PC-3 (cell line): ENCODE measurements at regions not wholly inside any gene's neighbourhood (a gene's known extent, or its start where the extent isn't known, plus 50 kb on each side); places are given as distances from the start of the nearest gene placed in this dataset.

Experiments
- ATAC-seq: fragments of 200-7000 bp; cut with Tn5 transposase; 2 replicates; pipeline ENCODE4 v1.9.1; 2020; ENCODE audit warnings: mild to moderate bottlenecking, moderate library complexity
- BruUV-seq: library from RNA; stranded (reverse); fragments of 400-500 nt; replicated peaks from 2 replicates; lab custom pipeline; 2021; lab: Mats Ljungman, UMichigan
- CTCF ChIA-PET: fragments of 300-600 bp; sonication (Branson Sonifier 250); formaldehyde crosslinking; loops from one replicate; lab custom pipeline; 2022; ENCODE audit warnings: antibody characterized with exemption; lab: Charles Lee
- POLR2A ChIA-PET: fragments of 300-600 bp; sonication (Branson Sonifier 250); formaldehyde crosslinking; loops from one replicate; lab custom pipeline; 2022; ENCODE audit warnings: antibody characterized with exemption; ENCODE audit not compliant: unreplicated experiment; lab: Charles Lee
- DNase-seq: peaks from one replicate; pipeline ENCODE4 v3.0.0-alpha.2; 2015
- H2AFZ ChIP-seq: fragments of 300-600 bp; sonication (generic); 2 replicates; pipeline ENCODE4 v1.6.0; 2016; ENCODE audit warnings: antibody characterized with exemption, low read length
- H3F3A ChIP-seq: fragments of 300-600 bp; sonication (generic); one replicate; pipeline ENCODE4 v1.6.0; 2017; ENCODE audit warnings: antibody characterized with exemption, low read length, control low read depth, mild to moderate bottlenecking; ENCODE audit not compliant: unreplicated experiment
- H3K27ac ChIP-seq: fragments of 300-600 bp; sonication (generic); 2 replicates; pipeline ENCODE4 v1.5.1; 2016; ENCODE audit warnings: mild to moderate bottlenecking, low read length
- H3K27me3 ChIP-seq: fragments of 300-600 bp; sonication (generic); 2 replicates; pipeline ENCODE4 v1.6.1; 2016; ENCODE audit warnings: low read length, mixed read lengths
- H3K36me3 ChIP-seq: fragments of 300-600 bp; sonication (generic); 2 replicates; pipeline ENCODE4 v1.6.1; 2016; ENCODE audit warnings: low read depth, mixed run types, low read length, mixed read lengths
- H3K4me1 ChIP-seq: fragments of 300-600 bp; sonication (generic); 2 replicates; pipeline ENCODE4 v1.5.1; 2016; ENCODE audit warnings: low read length; ENCODE audit not compliant: insufficient read depth
- H3K4me2 ChIP-seq: fragments of 300-600 bp; sonication (generic); 2 replicates; pipeline ENCODE4 v1.6.0; 2016; ENCODE audit warnings: low read length
- H3K4me3 ChIP-seq: fragments of 300-600 bp; sonication (generic); 2 replicates; pipeline ENCODE4 v1.5.1; 2016; ENCODE audit warnings: mild to moderate bottlenecking, low read length, mixed read lengths
- H3K79me2 ChIP-seq: fragments of 300-600 bp; sonication (generic); 2 replicates; pipeline ENCODE4 v1.6.1; 2017; ENCODE audit warnings: low read length, mixed read lengths
- H3K9ac ChIP-seq: fragments of 300-600 bp; sonication (generic); 2 replicates; pipeline ENCODE4 v1.6.0; 2016; ENCODE audit warnings: mild to moderate bottlenecking, low read length
- H3K9me2 ChIP-seq: fragments of 300-600 bp; sonication (generic); replicated peaks from 2 replicates; pipeline ENCODE4 v1.6.1; 2016; ENCODE audit warnings: mixed run types, low read length, mixed read lengths
- H3K9me3 ChIP-seq: fragments of 300-600 bp; sonication (generic); 2 replicates; pipeline ENCODE4 v1.6.1; 2016; ENCODE audit warnings: low read length, mixed read lengths
- H4K20me1 ChIP-seq: fragments of 300-600 bp; sonication (generic); 2 replicates; pipeline ENCODE4 v1.6.1; 2016; ENCODE audit warnings: low read length, mixed read lengths
- CTCF ChIP-seq: fragments of 300-600 bp; sonication (generic); conservative IDR thresholded peaks from 2 replicates; pipeline ENCODE4 v1.5.1; 2017; ENCODE audit warnings: antibody characterized with exemption, low read depth, mild to moderate bottlenecking, low read length
- EZH2 ChIP-seq: fragments of 300-600 bp; sonication (generic); IDR thresholded peaks from one replicate; pipeline ENCODE4 v1.6.1; 2017; ENCODE audit warnings: antibody characterized with exemption, mild to moderate bottlenecking, low read length; ENCODE audit not compliant: unreplicated experiment
- EZH2phosphoT487 ChIP-seq: fragments of 300-600 bp; sonication (generic); IDR thresholded peaks from 2 replicates; pipeline ENCODE4 v1.6.1; 2018; ENCODE audit warnings: mild to moderate bottlenecking, antibody characterized with exemption, low read length, borderline replicate concordance
- intact Hi-C: fragments of 100-400 bp; cut with micrococcal nuclease; formaldehyde crosslinking; loops from 2 replicates; pipeline ENCODE4 v1.9.0; 2023

DNA sequence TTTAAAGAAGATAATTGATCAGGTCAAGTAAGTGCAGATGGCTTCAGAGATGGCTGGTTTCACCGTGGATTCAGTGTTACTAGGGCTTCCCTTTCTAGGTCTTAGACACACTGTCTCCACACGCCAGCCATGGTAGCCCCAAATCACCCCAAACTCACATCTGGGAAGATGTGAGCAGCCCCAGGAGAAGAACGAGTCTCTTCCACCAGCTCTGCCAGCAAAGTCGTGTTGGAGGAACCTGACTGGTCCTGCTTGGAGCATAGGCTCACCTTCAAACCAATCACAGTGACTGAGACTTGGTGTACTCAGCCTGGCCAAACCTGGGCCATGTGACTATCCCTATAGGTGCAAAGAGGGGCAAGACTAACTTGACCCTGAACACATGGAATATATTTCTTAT, 296.7 kb downstream of the RPLP1 start:
- Histone ChIP-seq H2AFZ (no peak overlapping the region), H3K4me3 (no peak overlapping the region), H3F3A (no peaks in the 10 kb centered on the region), H3K9me3 (no peaks in the 10 kb centered on the region), H3K27me3 (peaks cover 5% of the 10 kb centered on the region; the same call in 1 of the 2 replicates), H4K20me1 (no peaks in the 10 kb centered on the region), H3K9ac (no peak overlapping the region), H3K27ac (no peak overlapping the region), H3K9me2 (no peaks in the 10 kb centered on the region), H3K36me3 (no peaks in the 10 kb centered on the region), H3K4me1 (no peaks in the 10 kb centered on the region), H3K4me2 (no peak overlapping the region), H3K79me2 (no peaks in the 10 kb centered on the region)
- no peak for TF ChIP-seq CTCF
- TF ChIP-seq EZH2phosphoT487: no peak
- TF ChIP-seq EZH2: no peak
- no peak for ATAC-seq
- CTCF ChIA-PET: interaction anchor here (0.6 kb wide), 1 partner anchor 199 kb away, joined by 3 read pairs; no protein-coding TSS in a partner anchor
- intact Hi-C loops: no loop called here
- no peak for DNase-seq
- POLR2A ChIA-PET: no interaction called here
- no TSS peak for BruUV-seq

DNA sequence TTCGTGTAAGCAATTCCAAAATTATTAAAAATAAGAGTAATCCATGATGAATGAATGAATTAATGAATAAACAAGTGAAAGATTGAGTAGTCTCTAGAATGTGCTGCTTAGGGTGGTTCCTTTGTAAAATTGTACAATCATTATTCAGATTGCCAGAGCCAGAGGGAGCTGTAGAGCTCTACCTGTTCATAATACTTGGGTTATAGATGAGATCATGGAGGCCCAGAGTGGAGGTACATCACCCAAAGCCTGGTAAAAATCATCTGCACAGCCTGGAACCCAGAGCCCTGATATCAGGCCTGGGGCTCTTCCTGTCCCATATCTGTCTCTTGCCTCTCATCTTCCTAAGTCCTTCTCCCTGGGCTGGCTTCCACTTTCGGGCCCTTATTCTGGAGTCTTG, 297.2 kb downstream of the RPLP1 start:
- intact Hi-C loops: no loop called here
- Histone ChIP-seq H3K36me3 (no peaks in the 10 kb centered on the region), H3K9me2 (no peaks in the 10 kb centered on the region), H3K4me3 (no peak overlapping the region), H3K27me3 (peaks cover 5% of the 10 kb centered on the region; the same call in 1 of the 2 replicates), H2AFZ (no peak overlapping the region), H3K79me2 (no peaks in the 10 kb centered on the region), H3K4me1 (no peaks in the 10 kb centered on the region), H3K9me3 (no peaks in the 10 kb centered on the region), H3K9ac (no peak overlapping the region), H3F3A (no peaks in the 10 kb centered on the region), H4K20me1 (no peaks in the 10 kb centered on the region), H3K27ac (no peak overlapping the region), H3K4me2 (no peak overlapping the region)
- TF ChIP-seq CTCF: peak; percentile 55
- no peak for TF ChIP-seq EZH2phosphoT487
- TF ChIP-seq EZH2: no peak
- no TSS peak for BruUV-seq
- ATAC-seq: no peak
- POLR2A ChIA-PET: no interaction called here
- DNase-seq: peak; percentile 40
- CTCF ChIA-PET: no interaction called here

- DNase-seq (no peak), ATAC-seq (no peak)
- Histone ChIP-seq H3K4me1 (no peaks in the 10 kb centered on the region), H3F3A (no peaks in the 10 kb centered on the region), H3K9me2 (no peaks in the 10 kb centered on the region), H3K9ac (no peak overlapping the region), H3K27me3 (peaks cover 5% of the 10 kb centered on the region; the same call in 1 of the 2 replicates), H4K20me1 (no peaks in the 10 kb centered on the region), H3K9me3 (no peaks in the 10 kb centered on the region), H3K4me3 (no peak overlapping the region), H3K4me2 (no peak overlapping the region), H3K79me2 (no peaks in the 10 kb centered on the region), H3K27ac (no peak overlapping the region), H2AFZ (no peak overlapping the region), H3K36me3 (no peaks in the 10 kb centered on the region)
- ChIA-PET POLR2A (no interaction called here), CTCF (no interaction called here)
- no TSS peak for BruUV-seq
- intact Hi-C loops: no loop called here
- TF ChIP-seq EZH2 (no peak), EZH2phosphoT487 (no peak), CTCF (no peak)
These were observed 297.6 kb downstream of the RPLP1 start for GRCh38 chr15:69750253-69750652.
